ENCODE measurements at regions not wholly inside any gene's neighbourhood (a gene's known extent, or its start where the extent isn't known, plus 50 kb on each side); places are given as distances from the start of the nearest gene placed in this dataset.

GRCh38 chr6:82703230-82703629, 339.6 kb downstream of the TPBG start:
- Histone ChIP-seq H3K79me2 (ENCODE audit: insufficient read depth, low read length) (no peaks in the 10 kb centered on the region), H2AFZ (ENCODE audit: low read depth, low read length, poor library complexity, severe bottlenecking) (no peak overlapping the region), H4K20me1 (ENCODE audit: insufficient read depth) (no peaks in the 10 kb centered on the region), H3K36me3 (ENCODE audit: control insufficient read depth in 1 of 2, insufficient read depth in 2 of 2, low read length in 2 of 2) (no peaks in the 10 kb centered on the region), H3K27ac (ENCODE audit: low read depth, low read length) (no peak overlapping the region), H3K4me1 (ENCODE audit: control insufficient read depth in 1 of 2, insufficient read depth in 2 of 2, low read length in 2 of 2) (peaks cover 7 to 10% of the 10 kb centered on the region in 2 experiments; a peak in 3 of 4 replicates), H3K9me2 (ENCODE audit: insufficient read depth) (no peaks in the 10 kb centered on the region), H3K4me2 (ENCODE audit: low read length) (no peak overlapping the region), H3K9ac (ENCODE audit: low read length) (no peak overlapping the region), H3K4me3 (replicated peaks in 1 of 2; ENCODE audit: low read depth in 1 of 2, low read length in 2 of 2) (no peak overlapping the region), H3K9me3 (ENCODE audit: control insufficient read depth in 1 of 2, insufficient read depth in 1 of 2, low read depth in 1 of 2, low read length in 2 of 2) (no peaks in the 10 kb centered on the region), H3K27me3 (ENCODE audit: insufficient read depth, low read length) (no peaks in the 10 kb centered on the region)
- TF ChIP-seq RAD21 (IDR thresholded peaks at IDR 0.05; ENCODE audit: low read depth) = no peak
- TF ChIP-seq TCF7L2 (IDR thresholded peaks at IDR 0.05; ENCODE audit: borderline replicate concordance, extremely low read depth, insufficient read depth, insufficient read length) = no peak
- TF ChIP-seq REST (IDR thresholded peaks at IDR 0.05; ENCODE audit: low read depth) = no peak
- TF ChIP-seq CBX3 (IDR thresholded peaks at IDR 0.05; ENCODE audit: low read depth) = no peak
- TF ChIP-seq POLR2A (IDR thresholded peaks at IDR 0.05; ENCODE audit: borderline replicate concordance, extremely low read depth, insufficient read depth, insufficient read length) = no peak
- no peak for TF ChIP-seq CTCF (IDR thresholded peaks at IDR 0.05 in 2 of 3, conservative IDR thresholded peaks at IDR 0.05 in 1 of 3; ENCODE audit: borderline replicate concordance in 1 of 3, insufficient read depth in 1 of 3, low read depth in 2 of 3, low read length in 2 of 3)
- no peak for TF ChIP-seq SRF (IDR thresholded peaks at IDR 0.05; ENCODE audit: low read depth)
- TF ChIP-seq JUND (IDR thresholded peaks at IDR 0.05) = no peak
- no peak for TF ChIP-seq EGR1 (IDR thresholded peaks at IDR 0.05; ENCODE audit: low read depth)
- no peak for TF ChIP-seq ZNF274 (IDR thresholded peaks at IDR 0.05; ENCODE audit: low read depth, low read length)
- TF ChIP-seq POLR2AphosphoS5 (IDR thresholded peaks at IDR 0.05; ENCODE audit: low read depth, low read length) = no peak
- no peak for TF ChIP-seq ATF3 (IDR thresholded peaks at IDR 0.05)
- TF ChIP-seq ZBTB33 (IDR thresholded peaks at IDR 0.05; ENCODE audit: extremely low read depth, insufficient replicate concordance, low read length) = no peak
- TF ChIP-seq ELF1 (IDR thresholded peaks at IDR 0.05; ENCODE audit: borderline replicate concordance, low read depth) = no peak
- TF ChIP-seq EZH2phosphoT487 (IDR thresholded peaks at IDR 0.05; ENCODE audit: borderline replicate concordance) = no peak
- no peak for TF ChIP-seq MAX (IDR thresholded peaks at IDR 0.05)
- TF ChIP-seq FOSL1 (IDR thresholded peaks at IDR 0.05; ENCODE audit: low read depth) = no peak
- no peak for TF ChIP-seq YY1 (IDR thresholded peaks at IDR 0.05; ENCODE audit: extremely low read depth, insufficient replicate concordance, low read depth, low read length)
- TF ChIP-seq ZFX (IDR thresholded peaks at IDR 0.05) = no peak
- ChIA-PET RAD21 (ENCODE audit: low non-redundant PET in 1 of 2, low total read pairs in 2 of 2, uncharacterized antibody in 2 of 2, unreplicated experiment in 2 of 2) (no interaction called here), POLR2A (no interaction called here), CTCF (interaction anchor here (3.0 kb wide), 1 partner anchor 9 kb away, joined by 6 read pairs; no protein-coding TSS in a partner anchor)
- ATAC-seq (no peak), DNase-seq (ENCODE audit: low read depth, low spot score) (no peak)
- BruUV-seq (replicated peaks) = no TSS peak
- intact Hi-C loops (cut with micrococcal nuclease) = no loop called here
